ENCODE measurements at regions not wholly inside any gene's neighbourhood (a gene's known extent, or its start where the extent isn't known, plus 50 kb on each side); places are given as distances from the start of the nearest gene placed in this dataset.
A peak's percentile ranks its signal among the peaks of the same experiment; 100 is the strongest.

GRCh38 chrY:7470037-7470436 is 558.5 kb upstream of the AMELY start:
- DNase-seq = no peak
- peaks cover 44% of the 10 kb centered on the region for H3K4me1 Mint-ChIP-seq (ENCODE audit: low read depth)

GRCh38 chrY:7468951-7469745 is 557.6 kb upstream of the AMELY start:
- DNase-seq = peak; percentile 78
- no peaks in the 10 kb centered on the region for H3K36me3 Mint-ChIP-seq (ENCODE audit: low read depth)
- H3K27me3 Mint-ChIP-seq (ENCODE audit: insufficient read depth) = no peaks in the 10 kb centered on the region
- TF ChIP-seq, protein P1, sequence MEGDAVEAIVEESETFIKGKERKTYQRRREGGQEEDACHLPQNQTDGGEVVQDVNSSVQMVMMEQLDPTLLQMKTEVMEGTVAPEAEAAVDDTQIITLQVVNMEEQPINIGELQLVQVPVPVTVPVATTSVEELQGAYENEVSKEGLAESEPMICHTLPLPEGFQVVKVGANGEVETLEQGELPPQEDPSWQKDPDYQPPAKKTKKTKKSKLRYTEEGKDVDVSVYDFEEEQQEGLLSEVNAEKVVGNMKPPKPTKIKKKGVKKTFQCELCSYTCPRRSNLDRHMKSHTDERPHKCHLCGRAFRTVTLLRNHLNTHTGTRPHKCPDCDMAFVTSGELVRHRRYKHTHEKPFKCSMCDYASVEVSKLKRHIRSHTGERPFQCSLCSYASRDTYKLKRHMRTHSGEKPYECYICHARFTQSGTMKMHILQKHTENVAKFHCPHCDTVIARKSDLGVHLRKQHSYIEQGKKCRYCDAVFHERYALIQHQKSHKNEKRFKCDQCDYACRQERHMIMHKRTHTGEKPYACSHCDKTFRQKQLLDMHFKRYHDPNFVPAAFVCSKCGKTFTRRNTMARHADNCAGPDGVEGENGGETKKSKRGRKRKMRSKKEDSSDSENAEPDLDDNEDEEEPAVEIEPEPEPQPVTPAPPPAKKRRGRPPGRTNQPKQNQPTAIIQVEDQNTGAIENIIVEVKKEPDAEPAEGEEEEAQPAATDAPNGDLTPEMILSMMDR (IDR thresholded peaks at IDR 0.05) = no peak
- peaks cover 53% of the 10 kb centered on the region for H3K4me1 Mint-ChIP-seq (ENCODE audit: low read depth)
- H3K27ac Mint-ChIP-seq = peak overlapping the region; percentile 99
- peak overlapping the region; percentile 83 for H3K4me3 Mint-ChIP-seq
- H3K9me3 Mint-ChIP-seq = no peaks in the 10 kb centered on the region; the same call in 1 of the 2 replicates

More at GRCh38 chrY:7470037-7470436, 558.5 kb upstream of the AMELY start:
- TF ChIP-seq, protein P1 (IDR thresholded peaks at IDR 0.05) = no peak
- H3K27ac Mint-ChIP-seq = no peak overlapping the region
- 0 out of 2 replicates have a peak, but pooled peaks cover 4% of the 10 kb centered on the region for H3K36me3 Mint-ChIP-seq (ENCODE audit: low read depth)
- H3K27me3 Mint-ChIP-seq (ENCODE audit: insufficient read depth) = no peaks in the 10 kb centered on the region
- H3K4me3 Mint-ChIP-seq = no peak overlapping the region
- no peaks in the 10 kb centered on the region; the same call in 1 of the 2 replicates for H3K9me3 Mint-ChIP-seq

DNA sequence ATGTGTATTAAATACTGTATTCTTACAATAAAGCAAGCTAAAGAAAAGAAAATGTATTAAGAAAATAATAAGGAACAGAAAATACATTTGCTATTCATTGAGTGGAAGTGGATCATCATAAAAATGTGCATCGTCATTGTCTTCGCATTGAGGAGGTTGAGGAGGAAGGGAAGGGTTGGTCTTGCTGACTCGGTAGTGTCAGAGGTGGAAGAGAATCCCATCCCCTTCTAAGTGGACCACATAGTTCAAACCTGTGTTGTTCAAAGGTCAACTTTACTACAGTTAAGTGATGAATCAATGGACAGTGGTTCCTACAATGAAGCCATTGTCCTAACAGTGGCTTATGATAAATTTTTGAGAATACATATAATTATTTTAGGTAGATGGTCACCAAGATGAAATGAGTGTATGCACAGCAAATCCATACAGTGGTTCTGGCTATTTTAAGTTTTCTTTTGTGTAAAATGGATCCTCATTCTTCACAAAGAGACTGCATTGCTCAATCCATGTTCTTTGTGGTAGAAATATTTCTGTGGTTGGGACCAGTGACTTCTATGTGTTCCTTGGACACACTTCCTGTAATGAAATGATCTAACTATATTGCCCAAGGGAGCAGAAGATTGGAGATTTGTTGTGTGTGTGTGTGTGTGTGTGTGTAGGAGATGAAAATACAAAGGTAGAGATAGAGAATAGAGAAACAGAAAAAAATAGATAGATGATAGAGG is 556.4 kb upstream of the AMELY start:
- TF ChIP-seq, protein P1 (IDR thresholded peaks at IDR 0.05) = no peak
- peak; percentile 74 for DNase-seq
- Mint-ChIP-seq H3K36me3 (ENCODE audit: low read depth) (no peaks in the 10 kb centered on the region), H3K4me1 (ENCODE audit: low read depth) (peaks cover 65% of the 10 kb centered on the region), H3K27me3 (ENCODE audit: insufficient read depth) (no peaks in the 10 kb centered on the region), H3K9me3 (no peaks in the 10 kb centered on the region; the same call in 1 of the 2 replicates), H3K4me3 (peak overlapping the region; percentile 83), H3K27ac (peak overlapping the region; percentile 99)

DNA sequence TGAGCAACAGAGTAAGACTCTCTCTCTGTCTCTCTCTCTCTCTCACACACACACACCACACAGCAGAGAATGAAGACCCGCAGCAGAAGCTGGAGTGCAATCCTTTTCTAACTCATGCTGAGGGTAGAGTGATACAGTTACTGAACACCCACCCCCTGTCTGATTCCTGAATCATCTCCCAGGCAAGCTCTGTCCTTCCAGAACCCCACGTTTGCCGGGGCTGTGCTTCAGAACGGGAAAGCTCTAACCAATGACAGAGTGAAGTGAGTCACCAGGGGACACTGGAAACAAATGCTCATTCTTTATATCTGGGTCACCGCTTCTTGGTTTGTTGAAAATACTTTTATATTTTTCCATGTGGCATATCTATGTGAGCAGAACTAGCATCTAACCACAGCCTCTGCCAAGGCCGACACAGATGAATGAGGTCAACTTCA is 553.7 kb upstream of the AMELY start:
- peak overlapping the region; percentile 60 for H3K4me3 Mint-ChIP-seq
- H3K9me3 Mint-ChIP-seq = no peaks in the 10 kb centered on the region; the same call in 1 of the 2 replicates
- TF ChIP-seq, protein P1 (IDR thresholded peaks at IDR 0.05) = no peak
- DNase-seq = peak; percentile 92
- no peaks in the 10 kb centered on the region for H3K27me3 Mint-ChIP-seq (ENCODE audit: insufficient read depth)
- no peaks in the 10 kb centered on the region for H3K36me3 Mint-ChIP-seq (ENCODE audit: low read depth)
- peak overlapping the region; percentile 92 for H3K27ac Mint-ChIP-seq
- H3K4me1 Mint-ChIP-seq (ENCODE audit: low read depth) = peaks cover 85% of the 10 kb centered on the region

DNA sequence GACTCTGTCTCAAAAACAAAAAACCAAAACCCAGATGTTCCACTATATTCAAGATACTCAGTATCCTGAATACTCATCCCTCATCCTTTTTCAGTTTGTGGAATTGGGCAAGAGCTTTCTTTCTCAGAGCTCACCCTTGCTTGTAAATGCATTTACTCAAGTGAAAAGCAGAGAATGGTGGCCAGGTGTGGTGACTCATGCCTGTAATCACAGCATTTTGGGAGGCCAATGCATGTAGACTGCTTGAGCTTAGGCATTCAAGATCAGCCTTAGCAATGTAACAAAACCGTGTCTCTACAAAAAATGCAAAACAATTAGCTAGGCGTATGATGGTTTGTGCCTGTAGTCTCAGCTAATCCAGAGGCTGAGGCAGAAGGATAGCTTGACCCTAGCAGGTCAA is 553.2 kb upstream of the AMELY start:
- H3K4me1 Mint-ChIP-seq (ENCODE audit: low read depth) = peaks cover 90% of the 10 kb centered on the region
- TF ChIP-seq, protein P1 (IDR thresholded peaks at IDR 0.05) = no peak
- no peaks in the 10 kb centered on the region for H3K27me3 Mint-ChIP-seq (ENCODE audit: insufficient read depth)
- H3K9me3 Mint-ChIP-seq = peaks cover 3% of the 10 kb centered on the region
- peak overlapping the region; percentile 60 for H3K4me3 Mint-ChIP-seq
- peak overlapping the region; percentile 92 for H3K27ac Mint-ChIP-seq
- DNase-seq = peak; percentile 20
- H3K36me3 Mint-ChIP-seq (ENCODE audit: low read depth) = peaks cover 4% of the 10 kb centered on the region

Data from HFFc6 (cell line).